Nephron progenitor cell (in vitro differentiated cells): ENCODE measurements at regions not wholly inside any gene's neighbourhood (a gene's known extent, or its start where the extent isn't known, plus 50 kb on each side); places are given as distances from the start of the nearest gene placed in this dataset.

Experiments used
- DNase-seq: peaks from one replicate; pipeline ENCODE4 v3.0.0; 2021
- H3K27ac Mint-ChIP-seq: 2 replicates; pipeline ENCODE4 v1.8.0; 2021; ENCODE audit warnings: mild to moderate bottlenecking, moderate library complexity, mixed read lengths
- H3K27me3 Mint-ChIP-seq: 2 replicates; pipeline ENCODE4 v1.8.0; 2021; ENCODE audit warnings: mild to moderate bottlenecking, low read depth, mixed read lengths; ENCODE audit not compliant: poor library complexity
- H3K36me3 Mint-ChIP-seq: 2 replicates; pipeline ENCODE4 v1.8.0; 2021; ENCODE audit warnings: low read depth, mixed read lengths
- H3K4me1 Mint-ChIP-seq: 2 replicates; pipeline ENCODE4 v1.8.0; 2021; ENCODE audit warnings: mixed read lengths
- H3K4me3 Mint-ChIP-seq: 2 replicates; pipeline ENCODE4 v1.8.0; 2021; ENCODE audit warnings: mild to moderate bottlenecking, moderate library complexity, mixed read lengths
- H3K9me3 Mint-ChIP-seq: 2 replicates; pipeline ENCODE4 v1.8.0; 2021; ENCODE audit warnings: mild to moderate bottlenecking, moderate library complexity, mixed read lengths
- CTCF ChIP-seq: fragments of 200-600 bp; sonication (generic); IDR thresholded peaks from 2 replicates; pipeline ENCODE4 v1.5.0; 2021; ENCODE audit warnings: antibody characterized with exemption

GRCh38 chr6:43932259-43933147, 162.5 kb downstream of the VEGFA start:
- Mint-ChIP-seq H3K9me3 (no peaks in the 10 kb centered on the region), H3K27me3 (peaks cover 98% of the 10 kb centered on the region), H3K27ac (no peak overlapping the region), H3K36me3 (no peaks in the 10 kb centered on the region), H3K4me3 (no peak overlapping the region), H3K4me1 (peaks cover 39% of the 10 kb centered on the region)
- no peak for TF ChIP-seq CTCF
- DNase-seq: no peak

- Mint-ChIP-seq H3K4me1 (peaks cover 39% of the 10 kb centered on the region), H3K27ac (no peak overlapping the region), H3K27me3 (peaks cover 98% of the 10 kb centered on the region), H3K4me3 (no peak overlapping the region), H3K36me3 (no peaks in the 10 kb centered on the region), H3K9me3 (no peaks in the 10 kb centered on the region)
- no peak for TF ChIP-seq CTCF
- DNase-seq: no peak
Observed at GRCh38 chr6:43931201-43931600, 161.2 kb downstream of the VEGFA start.

- H3K36me3 Mint-ChIP-seq: no peaks in the 10 kb centered on the region
- DNase-seq: no peak
- H3K4me1 Mint-ChIP-seq: peaks cover 39% of the 10 kb centered on the region
- no peak overlapping the region for H3K27ac Mint-ChIP-seq
- no peaks in the 10 kb centered on the region for H3K9me3 Mint-ChIP-seq
- H3K27me3 Mint-ChIP-seq: peaks cover 98% of the 10 kb centered on the region
- TF ChIP-seq CTCF: no peak
- H3K4me3 Mint-ChIP-seq: no peak overlapping the region
Observed at GRCh38 chr6:43930440-43931154, 160.6 kb downstream of the VEGFA start.

- peaks cover 98% of the 10 kb centered on the region for H3K27me3 Mint-ChIP-seq
- no peak for DNase-seq
- H3K4me3 Mint-ChIP-seq: no peak overlapping the region
- peaks cover 32% of the 10 kb centered on the region for H3K4me1 Mint-ChIP-seq
- H3K9me3 Mint-ChIP-seq: no peaks in the 10 kb centered on the region
- no peak overlapping the region for H3K27ac Mint-ChIP-seq
- TF ChIP-seq CTCF: no peak
- H3K36me3 Mint-ChIP-seq: no peaks in the 10 kb centered on the region
Observed at GRCh38 chr6:43929511-43929910, 159.5 kb downstream of the VEGFA start.

GRCh38 chr6:43927532-43928210, 157.7 kb downstream of the VEGFA start:
- TF ChIP-seq CTCF: no peak
- H3K27ac Mint-ChIP-seq: no peak overlapping the region

More at GRCh38 chr6:43927532-43928210, 157.7 kb downstream of the VEGFA start:
- H3K9me3 Mint-ChIP-seq: no peaks in the 10 kb centered on the region
- no peak overlapping the region for H3K4me3 Mint-ChIP-seq
- H3K4me1 Mint-ChIP-seq: peaks cover 19% of the 10 kb centered on the region
- peaks cover 94% of the 10 kb centered on the region for H3K27me3 Mint-ChIP-seq
- H3K36me3 Mint-ChIP-seq: no peaks in the 10 kb centered on the region
- DNase-seq: no peak
